BLaER1 treated with 17β-estradiol and CSF1 and Interleukin-3, amounts not matched to agents 10 nM and 100 nM (cell line): ENCODE measurements at regions not wholly inside any gene's neighbourhood (a gene's known extent, or its start where the extent isn't known, plus 50 kb on each side); places are given as distances from the start of the nearest gene placed in this dataset.
"Not testable (repeated sequence)": the region's sequence is repeated elsewhere in the genome, so short reads cannot be mapped to it uniquely, and the experiment has no call there.

Source experiments
- H3K27ac ChIP-seq, 11 experiments: shearing (Covaris generic); formaldehyde crosslinking; 2 replicates each; pipeline ENCODE4 v1.8.1; 2022
- H3K27me3 ChIP-seq, 11 experiments: shearing (Covaris generic); formaldehyde crosslinking; 2 replicates each; pipeline ENCODE4 v1.8.1; 2022
- H3K36me3 ChIP-seq, 11 experiments: shearing (Covaris generic); formaldehyde crosslinking; 2 replicates each; pipeline ENCODE4 v1.8.1; 2022
- H3K4me1 ChIP-seq, 10 experiments: shearing (Covaris generic); formaldehyde crosslinking; 2 replicates each; pipeline ENCODE4 v1.8.1; 2022
- H3K4me2 ChIP-seq, 11 experiments: shearing (Covaris generic); formaldehyde crosslinking; 2 replicates each; pipeline ENCODE4 v1.8.1; 2022
- H3K4me3 ChIP-seq, 10 experiments: shearing (Covaris generic); formaldehyde crosslinking; 2 replicates each; pipeline ENCODE4 v1.8.1; 2022
- H3K9ac ChIP-seq, 11 experiments: shearing (Covaris generic); formaldehyde crosslinking; 2 replicates each; pipeline ENCODE4 v1.8.1; 2022
- H3K9me3 ChIP-seq, 11 experiments: shearing (Covaris generic); formaldehyde crosslinking; replicated peaks in 1 of 11; 2 replicates each; pipeline ENCODE4 v1.8.1; 2022
- H4K20me1 ChIP-seq, 11 experiments: shearing (Covaris generic); formaldehyde crosslinking; 2 replicates each; pipeline ENCODE4 v1.8.1; 2022
- Cebpa-rat ChIP-seq, 11 experiments: shearing (Covaris generic); IDR thresholded peaks; 2 replicates each; pipeline ENCODE4 v1.8.1; 2022

- H3K4me1 ChIP-seq, result no peaks in the 10 kb centered on the region
- H3K36me3 ChIP-seq, result no peaks in the 10 kb centered on the region
- H3K27me3 ChIP-seq, result peaks cover 36 to 76% (median 66%) of the 10 kb centered on the region in 11 experiments; a peak in 21 of 22 replicates
- H3K9ac ChIP-seq, result no peak overlapping the region
- no peak for TF ChIP-seq Cebpa-rat (IDR thresholded peaks at IDR 0.05)
- H3K9me3 ChIP-seq, result peaks cover 32 to 64% (median 42%) of the 10 kb centered on the region in 11 experiments
- H3K27ac ChIP-seq, result no peak overlapping the region
- H4K20me1 ChIP-seq, result no peaks in the 10 kb centered on the region
- no peak overlapping the region for H3K4me2 ChIP-seq
- H3K4me3 ChIP-seq, result no peak overlapping the region
These were observed 95.6 kb downstream of the RRAGB start for GRCh38 chrX:55813150-55813549.

- no peaks in the 10 kb centered on the region for H4K20me1 ChIP-seq
- no peak for TF ChIP-seq Cebpa-rat (IDR thresholded peaks at IDR 0.05)
- no peaks in the 10 kb centered on the region for H3K4me1 ChIP-seq
- H3K4me2 ChIP-seq, result no peak overlapping the region
- H3K9me3 ChIP-seq, result peaks cover 32 to 57% (median 42%) of the 10 kb centered on the region in 11 experiments
- H3K27me3 ChIP-seq, result peaks cover 44 to 94% (median 75%) of the 10 kb centered on the region in 11 experiments; a peak in 21 of 22 replicates
- no peak overlapping the region for H3K9ac ChIP-seq
- H3K36me3 ChIP-seq, result no peaks in the 10 kb centered on the region
- no peak overlapping the region for H3K27ac ChIP-seq
- no peak overlapping the region for H3K4me3 ChIP-seq
These were observed 98.0 kb downstream of the RRAGB start for GRCh38 chrX:55815546-55815945.

DNA sequence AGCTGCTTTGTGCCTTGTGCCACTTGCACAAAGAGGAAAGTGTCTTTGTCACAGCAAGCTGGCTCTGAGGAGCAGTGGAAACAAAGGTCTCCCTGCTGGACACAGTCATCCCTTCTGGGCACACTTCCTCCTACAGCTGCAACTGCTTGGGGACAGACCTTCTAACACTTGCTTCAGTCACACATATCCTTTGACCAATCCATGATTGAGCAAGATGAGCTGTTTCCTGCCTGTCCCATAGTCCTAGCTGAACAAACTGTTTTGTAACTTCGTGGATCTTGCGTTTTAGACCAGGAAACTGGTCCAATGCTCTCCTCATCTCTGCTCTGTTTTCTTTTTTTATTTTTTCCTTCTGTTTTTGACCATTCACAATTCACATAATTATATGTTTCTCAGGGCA lies 98.5 kb downstream of the RRAGB start:
- H3K9ac ChIP-seq, result no peak overlapping the region
- H3K4me1 ChIP-seq, result no peaks in the 10 kb centered on the region
- H3K27ac ChIP-seq, result no peak overlapping the region
- peaks cover 29 to 52% (median 38%) of the 10 kb centered on the region in 11 experiments for H3K9me3 ChIP-seq
- TF ChIP-seq Cebpa-rat (IDR thresholded peaks at IDR 0.05), result no peak
- no peaks in the 10 kb centered on the region for H3K36me3 ChIP-seq
- no peak overlapping the region for H3K4me3 ChIP-seq
- no peak overlapping the region for H3K4me2 ChIP-seq
- H4K20me1 ChIP-seq, result no peaks in the 10 kb centered on the region
- H3K27me3 ChIP-seq, result peaks cover 44 to 94% (median 74%) of the 10 kb centered on the region in 11 experiments; a peak in 21 of 22 replicates

DNA sequence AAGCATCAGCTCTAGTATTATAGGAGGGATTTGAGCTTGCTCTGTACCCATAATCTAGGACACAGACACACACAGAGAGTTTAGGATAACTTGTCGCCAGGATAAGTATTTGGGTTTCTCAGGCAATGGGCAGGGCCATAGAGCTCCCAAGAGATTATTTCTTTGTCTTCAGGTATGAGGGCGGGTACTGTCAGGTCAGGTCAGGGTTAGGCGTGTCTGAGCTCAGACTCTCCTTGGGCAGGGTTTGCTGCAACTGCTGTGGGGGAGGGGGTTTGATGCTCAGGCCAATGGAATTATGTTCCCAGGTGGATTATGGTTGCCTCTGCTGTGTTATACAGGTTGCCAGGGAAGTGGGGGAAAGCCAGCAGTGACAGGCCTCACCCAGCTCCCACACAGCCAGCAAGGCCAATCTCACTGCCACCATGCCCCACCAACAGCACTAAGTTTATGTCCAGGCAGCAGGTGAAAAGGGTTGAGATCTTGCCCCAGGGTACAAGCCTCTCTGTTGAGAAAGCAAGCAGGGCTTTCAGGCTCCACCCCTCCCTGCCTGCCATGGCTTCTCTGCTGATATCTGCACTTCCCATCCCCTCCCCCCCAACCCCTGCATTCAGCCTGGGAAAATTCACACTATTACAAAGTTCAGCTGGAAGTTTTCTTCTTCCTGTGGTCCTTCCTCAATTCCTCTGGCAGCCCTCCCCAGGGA lies 101.3 kb downstream of the RRAGB start:
- Histone ChIP-seq H3K9me3 (peaks cover 14 to 33% (median 20%) of the 10 kb centered on the region in 11 experiments), H3K4me2 (no peak overlapping the region), H3K36me3 (no peaks in the 10 kb centered on the region), H3K4me3 (no peak overlapping the region), H4K20me1 (no peaks in the 10 kb centered on the region), H3K9ac (no peak overlapping the region), H3K27me3 (peaks cover 42 to 95% (median 80%) of the 10 kb centered on the region in 11 experiments; a peak in 21 of 22 replicates), H3K27ac (no peak overlapping the region), H3K4me1 (no peaks in the 10 kb centered on the region)
- TF ChIP-seq Cebpa-rat (IDR thresholded peaks at IDR 0.05), result no peak

DNA sequence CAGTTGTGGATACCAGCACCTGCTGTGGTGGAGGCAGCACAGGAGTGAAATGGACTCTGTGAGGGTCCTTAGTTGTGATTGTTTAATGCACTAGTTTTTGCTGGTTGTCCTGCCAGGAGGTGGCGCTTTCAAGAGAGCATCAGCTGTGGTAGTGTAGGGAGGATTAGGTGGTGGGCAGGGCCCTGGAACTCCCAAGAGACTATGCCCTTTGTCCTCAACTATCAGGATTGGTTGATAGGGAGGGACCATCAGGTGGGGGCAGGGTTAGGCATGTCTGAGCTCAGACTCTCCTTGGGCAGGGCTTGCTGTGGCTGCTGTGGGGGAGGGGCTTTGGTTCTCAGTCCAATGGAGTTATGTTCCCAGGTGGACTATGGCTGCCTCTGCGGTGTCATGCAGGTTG lies 121.9 kb downstream of the RRAGB start:
- Histone ChIP-seq H3K36me3 (no peaks in the 10 kb centered on the region), H3K27ac (no peak overlapping the region), H3K27me3 (peaks cover 27 to 77% (median 66%) of the 10 kb centered on the region in 11 experiments; a peak in 21 of 22 replicates), H4K20me1 (no peaks in the 10 kb centered on the region), H3K9ac (no peak overlapping the region), H3K4me1 (peaks cover 0 to 18% (median 12%) of the 10 kb centered on the region in 10 experiments; a peak in 13 of 20 replicates), H3K4me3 (no peak overlapping the region), H3K4me2 (peak overlapping the region in 8 of 11 experiments; percentile 7 to 66 (median 52); a peak in 14 of 22 replicates), H3K9me3 (peaks cover 0 to 8% (median 4%) of the 10 kb centered on the region in 11 experiments; a peak in 8 of 22 replicates)
- no peak for TF ChIP-seq Cebpa-rat (IDR thresholded peaks at IDR 0.05)

- Histone ChIP-seq H4K20me1 (no peaks in the 10 kb centered on the region), H3K36me3 (no peaks in the 10 kb centered on the region), H3K9me3 (peaks cover 0 to 14% (median 4%) of the 10 kb centered on the region in 11 experiments; a peak in 8 of 22 replicates), H3K4me2 (no peak overlapping the region), H3K9ac (no peak overlapping the region), H3K27ac (no peak overlapping the region), H3K27me3 (peaks cover 26 to 70% (median 58%) of the 10 kb centered on the region in 11 experiments; a peak in 21 of 22 replicates), H3K4me1 (peaks cover 0 to 18% (median 12%) of the 10 kb centered on the region in 10 experiments; a peak in 13 of 20 replicates), H3K4me3 (no peak overlapping the region)
- TF ChIP-seq Cebpa-rat (IDR thresholded peaks at IDR 0.05), result no peak
These were observed 124.6 kb downstream of the RRAGB start for GRCh38 chrX:55841962-55842752.

DNA sequence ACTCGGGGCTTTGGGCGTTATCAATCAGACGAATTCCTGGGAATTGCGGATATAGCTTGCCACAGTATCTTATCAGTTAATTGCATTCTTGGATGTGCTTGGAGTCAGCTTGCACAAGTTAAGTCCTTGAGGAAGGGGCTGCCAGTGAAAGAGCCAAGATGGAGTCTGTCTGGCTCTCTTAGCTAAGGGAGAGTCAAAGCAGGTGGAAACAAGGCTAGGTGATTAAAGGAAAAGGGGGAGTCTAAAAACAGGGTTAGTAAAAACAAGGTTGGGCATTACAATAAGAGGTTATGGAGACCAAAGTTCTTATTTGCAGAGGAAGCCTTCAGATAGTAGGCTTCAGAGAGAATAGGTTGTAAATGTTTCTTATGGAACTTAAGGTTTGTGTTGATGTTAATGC lies 149.2 kb downstream of the RRAGB start:
- H4K20me1 ChIP-seq, H3K9ac ChIP-seq, H3K4me1 ChIP-seq, H3K36me3 ChIP-seq, H3K9me3 ChIP-seq, H3K27ac ChIP-seq, H3K4me3 ChIP-seq: not testable (repeated sequence)
- Histone ChIP-seq H3K27me3 (peaks cover 53 to 98% (median 88%) of the 10 kb centered on the region in 11 experiments), H3K4me2 (peak overlapping the region in 7 of 11 experiments; percentile 0 to 44 (median 17); a peak in 6 of 22 replicates)

GRCh38 chrX:55867181-55867651 lies 149.7 kb downstream of the RRAGB start:
- Histone ChIP-seq H3K27ac (no peak overlapping the region), H3K4me2 (peak overlapping the region in 7 of 11 experiments; percentile 0 to 44 (median 17); a peak in 9 of 22 replicates), H3K4me1 (peaks cover 0 to 7% (median 6%) of the 10 kb centered on the region in 10 experiments; a peak in 7 of 20 replicates), H3K36me3 (no peaks in the 10 kb centered on the region), H3K4me3 (no peak overlapping the region), H4K20me1 (no peaks in the 10 kb centered on the region), H3K27me3 (peaks cover 51 to 98% (median 88%) of the 10 kb centered on the region in 11 experiments), H3K9ac (no peak overlapping the region), H3K9me3 (0 out of 22 replicates have a peak, but pooled peaks cover 0 to 6% (median 0%) of the 10 kb centered on the region in 11 experiments)
- no peak for TF ChIP-seq Cebpa-rat (IDR thresholded peaks at IDR 0.05)

DNA sequence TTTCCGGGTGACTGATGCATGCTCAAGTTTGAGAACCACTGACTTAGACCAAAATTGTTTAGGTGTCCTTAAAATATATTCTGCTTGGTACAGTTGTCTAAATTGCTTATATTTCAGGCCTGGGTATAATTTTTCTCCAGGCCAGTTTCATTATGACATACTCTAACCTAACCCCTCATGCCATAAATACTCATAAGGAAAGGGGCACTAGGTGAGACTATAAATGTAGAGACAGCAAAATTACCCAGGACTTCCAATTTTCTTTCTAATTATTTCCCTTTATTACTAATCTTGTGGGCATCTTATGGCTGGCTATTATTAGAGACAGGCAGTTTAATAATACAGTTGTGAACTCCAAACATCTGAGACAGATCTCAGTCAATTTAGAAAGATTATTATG lies 150.2 kb downstream of the RRAGB start:
- peaks cover 0 to 7% (median 6%) of the 10 kb centered on the region in 10 experiments; a peak in 7 of 20 replicates for H3K4me1 ChIP-seq
- H4K20me1 ChIP-seq, result no peaks in the 10 kb centered on the region
- H3K4me2 ChIP-seq, result no peak overlapping the region
- H3K36me3 ChIP-seq, result no peaks in the 10 kb centered on the region
- H3K4me3 ChIP-seq, result no peak overlapping the region
- H3K27ac ChIP-seq, result no peak overlapping the region
- H3K9ac ChIP-seq, result no peak overlapping the region
- H3K9me3 ChIP-seq, result 0 out of 22 replicates have a peak, but pooled peaks cover 0 to 6% (median 0%) of the 10 kb centered on the region in 11 experiments
- no peak for TF ChIP-seq Cebpa-rat (IDR thresholded peaks at IDR 0.05)
- peaks cover 49 to 98% (median 88%) of the 10 kb centered on the region in 11 experiments for H3K27me3 ChIP-seq
